NB4 (cell line): ENCODE measurements at regions not wholly inside any gene's neighbourhood (a gene's known extent, or its start where the extent isn't known, plus 50 kb on each side); places are given as distances from the start of the nearest gene placed in this dataset.
"Not testable (repeated sequence)": the region's sequence is repeated elsewhere in the genome, so short reads cannot be mapped to it uniquely, and the experiment has no call there.

ENCODE experiments used
- DNase-seq: peaks from one replicate; pipeline ENCODE4 v3.0.0; 2010; ENCODE audit warnings: low read depth
- H3K4me3 ChIP-seq: one replicate; pipeline ENCODE4 v1.5.1; 2011; ENCODE audit warnings: mild to moderate bottlenecking, low read depth, low read length, moderate library complexity
- CTCF ChIP-seq: IDR thresholded peaks from one replicate; pipeline ENCODE4 v1.5.1; 2012; ENCODE audit warnings: low read depth, low read length
- MAX ChIP-seq: IDR thresholded peaks from 2 replicates; pipeline ENCODE4 v1.6.1; 2011; ENCODE audit warnings: low read depth, low read length
- MYC ChIP-seq: IDR thresholded peaks from 2 replicates; pipeline ENCODE4 v1.6.1; 2011; ENCODE audit warnings: low read depth, low read length
- POLR2A ChIP-seq: IDR thresholded peaks from 2 replicates; pipeline ENCODE4 v1.6.1; 2011; ENCODE audit warnings: mild to moderate bottlenecking; ENCODE audit not compliant: insufficient read length; ENCODE audit errors: extremely low read depth

- no peak for DNase-seq
- TF ChIP-seq MAX = no peak
- TF ChIP-seq POLR2A = no peak
- TF ChIP-seq MYC = no peak
- TF ChIP-seq CTCF = no peak
- no peak overlapping the region for H3K4me3 ChIP-seq
These were observed 576.8 kb upstream of the HS3ST1 start for GRCh38 chr4:12005471-12005870.

GRCh38 chr4:11996581-11996980, 567.9 kb upstream of the HS3ST1 start:
- DNase-seq, H3K4me3 ChIP-seq: not testable (repeated sequence)

GRCh38 chr4:11976726-11977263, 548.1 kb upstream of the HS3ST1 start:
- TF ChIP-seq POLR2A (no peak), CTCF (no peak), MAX (no peak), MYC (no peak)
- no peak overlapping the region for H3K4me3 ChIP-seq
- no peak for DNase-seq

GRCh38 chr4:11973270-11973669, 544.6 kb upstream of the HS3ST1 start:
- TF ChIP-seq POLR2A = no peak
- TF ChIP-seq CTCF = no peak
- no peak for TF ChIP-seq MAX
- no peak for TF ChIP-seq MYC
- no peak for DNase-seq
- H3K4me3 ChIP-seq = no peak overlapping the region

GRCh38 chr4:11970754-11971153, 542.1 kb upstream of the HS3ST1 start:
- no peak overlapping the region for H3K4me3 ChIP-seq
- TF ChIP-seq MYC (no peak), MAX (no peak), POLR2A (no peak), CTCF (no peak)
- no peak for DNase-seq

- DNase-seq = no peak
- H3K4me3 ChIP-seq = no peak overlapping the region
- TF ChIP-seq MYC (no peak), POLR2A (no peak), CTCF (no peak), MAX (no peak)
These were observed 538.1 kb upstream of the HS3ST1 start for GRCh38 chr4:11966782-11967181.
